ENCODE measurements at regions not wholly inside any gene's neighbourhood (a gene's known extent, or its start where the extent isn't known, plus 50 kb on each side); places are given as distances from the start of the nearest gene placed in this dataset.

DNA sequence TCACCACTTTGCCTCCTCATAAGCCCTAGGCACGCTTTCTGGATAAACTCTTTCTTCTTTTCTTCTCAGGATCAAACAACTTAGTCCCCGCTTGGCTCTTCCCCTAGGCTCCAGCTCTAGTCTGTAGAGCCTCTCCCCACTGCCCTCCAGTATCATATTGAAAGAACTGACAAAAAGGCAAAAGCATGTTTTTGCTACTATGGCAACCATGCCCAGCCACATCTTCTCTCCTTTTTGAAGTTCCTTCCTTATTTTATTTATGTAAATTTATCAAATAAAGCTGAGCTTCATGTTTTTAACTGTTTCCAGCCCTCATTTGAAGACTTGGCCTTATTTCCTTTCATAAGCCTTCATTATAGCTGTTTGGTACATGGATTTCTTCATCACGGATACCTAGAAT lies 86.0 kb upstream of the LIMCH1 start:
- ChIA-PET POLR2A (no interaction called here), RAD21 (ENCODE audit: unreplicated experiment) (no interaction called here), SMC1A (ENCODE audit: uncharacterized antibody, unreplicated experiment) (interaction anchor here (0.9 kb wide), 1 partner anchor 8 kb away, joined by 3 read pairs; no protein-coding TSS in a partner anchor), CTCF (no interaction called here)
- FAIRE-seq (no peak), ATAC-seq (no peak), DNase-seq (ENCODE audit: low read depth, low spot score) (no peak)
- H3K4me1 ChIP-seq (ENCODE audit: control insufficient read depth, insufficient read depth, low read length), result no peaks in the 10 kb centered on the region
- BruUV-seq (replicated peaks), result no TSS peak
- H2AFZ ChIP-seq (ENCODE audit: control insufficient read depth, low read depth, low read length), result no peak overlapping the region
- H3K9me3 ChIP-seq (replicated peaks; ENCODE audit: control insufficient read depth, insufficient read depth, low read length), result no peaks in the 10 kb centered on the region
- H3K4me3 ChIP-seq, result no peak overlapping the region
- H3K27ac ChIP-seq (ENCODE audit: control insufficient read depth, insufficient read depth), result no peak overlapping the region
- no peak overlapping the region for H3K9ac ChIP-seq (ENCODE audit: control insufficient read depth, insufficient read depth, low read length)
- H4K20me1 ChIP-seq (ENCODE audit: control insufficient read depth, insufficient read depth), result no peaks in the 10 kb centered on the region
- no peak overlapping the region for H3K4me2 ChIP-seq (ENCODE audit: control insufficient read depth, insufficient read depth)
- intact Hi-C loops (cut with micrococcal nuclease; ENCODE audit: unreplicated experiment), result no loop called here
- in situ Hi-C loops (cut with MboI), result no loop called here
- 37% methylated on average over 3 of the region's 3 CpGs for WGBS (ENCODE audit: insufficient coverage, insufficient replicate concordance, low lambda C conversion rate, missing lambda C conversion rate)
- no peaks in the 10 kb centered on the region for H3K36me3 ChIP-seq (ENCODE audit: control insufficient read depth in 2 of 2, insufficient read depth in 2 of 2, low read length in 1 of 2)
- H3K79me2 ChIP-seq (ENCODE audit: control insufficient read depth, insufficient read depth, low read length), result no peaks in the 10 kb centered on the region
- TF ChIP-seq, protein P1, sequence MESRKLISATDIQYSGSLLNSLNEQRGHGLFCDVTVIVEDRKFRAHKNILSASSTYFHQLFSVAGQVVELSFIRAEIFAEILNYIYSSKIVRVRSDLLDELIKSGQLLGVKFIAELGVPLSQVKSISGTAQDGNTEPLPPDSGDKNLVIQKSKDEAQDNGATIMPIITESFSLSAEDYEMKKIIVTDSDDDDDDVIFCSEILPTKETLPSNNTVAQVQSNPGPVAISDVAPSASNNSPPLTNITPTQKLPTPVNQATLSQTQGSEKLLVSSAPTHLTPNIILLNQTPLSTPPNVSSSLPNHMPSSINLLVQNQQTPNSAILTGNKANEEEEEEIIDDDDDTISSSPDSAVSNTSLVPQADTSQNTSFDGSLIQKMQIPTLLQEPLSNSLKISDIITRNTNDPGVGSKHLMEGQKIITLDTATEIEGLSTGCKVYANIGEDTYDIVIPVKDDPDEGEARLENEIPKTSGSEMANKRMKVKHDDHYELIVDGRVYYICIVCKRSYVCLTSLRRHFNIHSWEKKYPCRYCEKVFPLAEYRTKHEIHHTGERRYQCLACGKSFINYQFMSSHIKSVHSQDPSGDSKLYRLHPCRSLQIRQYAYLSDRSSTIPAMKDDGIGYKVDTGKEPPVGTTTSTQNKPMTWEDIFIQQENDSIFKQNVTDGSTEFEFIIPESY (IDR thresholded peaks at IDR 0.05), result no peak
- TF ChIP-seq KLF5 (IDR thresholded peaks at IDR 0.05; ENCODE audit: partially characterized antibody), result no peak
- TF ChIP-seq CBFB (IDR thresholded peaks at IDR 0.05; ENCODE audit: low read depth), result no peak
- TF ChIP-seq ETV6 (conservative IDR thresholded peaks at IDR 0.05 in 1 of 2, IDR thresholded peaks at IDR 0.05 in 1 of 2; ENCODE audit: borderline replicate concordance in 1 of 2, low read depth in 1 of 2), result no peak
- no peak for TF ChIP-seq ESRRA (IDR thresholded peaks at IDR 0.05; ENCODE audit: low read length)
- H3K27me3 ChIP-seq (replicated peaks in 1 of 2; ENCODE audit: control insufficient read depth in 2 of 2, insufficient read depth in 2 of 2, low read length in 1 of 2), result no peaks in the 10 kb centered on the region; a peak in 1 of 4 replicates
